SU-DHL-6 (cell line): ENCODE measurements at regions not wholly inside any gene's neighbourhood (a gene's known extent, or its start where the extent isn't known, plus 50 kb on each side); places are given as distances from the start of the nearest gene placed in this dataset.

Experiments
- H2AFZ ChIP-seq: fragments of 200-600 bp; sonication (generic); 2 replicates; pipeline ENCODE4 v1.6.1; 2014; ENCODE audit warnings: low read depth, mild to moderate bottlenecking, moderate library complexity, mixed read lengths, antibody characterized with exemption, low read length; ENCODE audit not compliant: severe bottlenecking
- H3F3A ChIP-seq: fragments of 200-600 bp; shearing (Covaris generic); 2 replicates; pipeline ENCODE4 v1.6.0; 2016; ENCODE audit warnings: antibody characterized with exemption, mild to moderate bottlenecking; ENCODE audit not compliant: insufficient read depth
- H3K27ac ChIP-seq: fragments of 200-600 bp; sonication (generic); 2 replicates; pipeline ENCODE4 v1.5.1; 2016; ENCODE audit warnings: low read depth, mild to moderate bottlenecking, low read length, moderate library complexity, mixed read lengths
- H3K27me3 ChIP-seq: fragments of 200-600 bp; sonication (generic), shearing (Covaris generic); 2 replicates; pipeline ENCODE4 v1.6.0; 2014; ENCODE audit warnings: mild to moderate bottlenecking, low read length
- H3K36me3 ChIP-seq: fragments of 200-600 bp; sonication (generic); 2 replicates; pipeline ENCODE4 v1.6.1; 2014; ENCODE audit warnings: mild to moderate bottlenecking, low read length, mixed read lengths
- H3K4me2 ChIP-seq: fragments of 300-600, 200-600 bp; shearing (Covaris generic), sonication (generic); 2 replicates; pipeline ENCODE4 v1.6.0; 2014; ENCODE audit warnings: low read length, low read depth, mild to moderate bottlenecking; ENCODE audit not compliant: poor library complexity, severe bottlenecking
- H3K4me3 ChIP-seq: fragments of 200-600 bp; sonication (generic); 2 replicates; pipeline ENCODE4 v1.5.1; 2014; ENCODE audit warnings: antibody characterized with exemption, low read length, mild to moderate bottlenecking, mixed read lengths; ENCODE audit not compliant: insufficient read depth, poor library complexity, severe bottlenecking
- H3K79me2 ChIP-seq: fragments of 200-600 bp; sonication (generic); 2 replicates; pipeline ENCODE4 v1.6.1; 2014; ENCODE audit warnings: mild to moderate bottlenecking, low read length, moderate library complexity; ENCODE audit not compliant: insufficient read depth
- H3K9ac ChIP-seq: fragments of 200-600 bp; sonication (generic); 2 replicates; pipeline ENCODE4 v1.7.0; 2014; ENCODE audit warnings: mild to moderate bottlenecking, low read length
- H3K9me2 ChIP-seq: fragments of 200-600 bp; sonication (generic); replicated peaks from 2 replicates; pipeline ENCODE4 v1.6.1; 2014; ENCODE audit warnings: low read length; ENCODE audit not compliant: insufficient read depth
- H3K9me3 ChIP-seq: fragments of 200-600 bp; sonication (generic); 2 replicates; pipeline ENCODE4 v1.6.1; 2014; ENCODE audit warnings: low read length, mixed read lengths; ENCODE audit not compliant: insufficient read depth
- H4K20me1 ChIP-seq: fragments of 200-600 bp; sonication (generic); 2 replicates; pipeline ENCODE4 v1.6.1; 2014; ENCODE audit warnings: low read depth, mild to moderate bottlenecking, antibody characterized with exemption, low read length, moderate library complexity, mixed read lengths
- CTCF ChIP-seq: fragments of 200-600 bp; sonication (generic); IDR thresholded peaks from one replicate; pipeline ENCODE4 v1.5.1; 2017; ENCODE audit warnings: antibody characterized with exemption, mild to moderate bottlenecking, low read length, moderate library complexity; ENCODE audit not compliant: insufficient read depth, poor library complexity, severe bottlenecking
- EZH2phosphoT487 ChIP-seq: fragments of 200-600 bp; sonication (generic), shearing (Covaris generic); conservative IDR thresholded peaks from 2 replicates; pipeline ENCODE4 v1.6.1; 2018; ENCODE audit warnings: mild to moderate bottlenecking, antibody characterized with exemption, low read length, moderate library complexity, mixed read lengths

GRCh38 chr18:29496152-29496680 is 1319.3 kb upstream of the CDH2 start:
- Histone ChIP-seq H3K27me3 (no peaks in the 10 kb centered on the region), H3K4me3 (no peak overlapping the region)
- TF ChIP-seq EZH2phosphoT487 (no peak), CTCF (no peak)

GRCh38 chr18:29494371-29494770 is 1317.4 kb upstream of the CDH2 start:
- no peaks in the 10 kb centered on the region; the same call in 1 of the 2 replicates for H3K36me3 ChIP-seq

More at GRCh38 chr18:29496152-29496680, 1319.3 kb upstream of the CDH2 start:
- Histone ChIP-seq H2AFZ (no peak overlapping the region), H3K4me2 (no peak overlapping the region), H3K27ac (no peak overlapping the region), H3K9me2 (no peaks in the 10 kb centered on the region), H4K20me1 (no peaks in the 10 kb centered on the region), H3K36me3 (no peaks in the 10 kb centered on the region; the same call in 1 of the 2 replicates), H3F3A (no peaks in the 10 kb centered on the region), H3K9me3 (no peaks in the 10 kb centered on the region), H3K79me2 (no peaks in the 10 kb centered on the region), H3K9ac (no peak overlapping the region)

GRCh38 chr18:29491907-29492306 is 1315.0 kb upstream of the CDH2 start:
- no peaks in the 10 kb centered on the region for H3K27me3 ChIP-seq
- H3K79me2 ChIP-seq, result no peaks in the 10 kb centered on the region
- no peak overlapping the region for H3K4me3 ChIP-seq
- no peak overlapping the region for H3K9ac ChIP-seq
- H3K9me2 ChIP-seq, result no peaks in the 10 kb centered on the region
- no peak overlapping the region for H3K27ac ChIP-seq
- no peaks in the 10 kb centered on the region for H4K20me1 ChIP-seq
- H3K4me2 ChIP-seq, result no peak overlapping the region
- no peak overlapping the region for H2AFZ ChIP-seq
- H3K9me3 ChIP-seq, result no peaks in the 10 kb centered on the region
- no peaks in the 10 kb centered on the region; the same call in 1 of the 2 replicates for H3K36me3 ChIP-seq
- no peaks in the 10 kb centered on the region for H3F3A ChIP-seq
- TF ChIP-seq EZH2phosphoT487 (no peak), CTCF (no peak)

More at GRCh38 chr18:29494371-29494770, 1317.4 kb upstream of the CDH2 start:
- H3K27me3 ChIP-seq, result no peaks in the 10 kb centered on the region
- H3K9me3 ChIP-seq, result no peaks in the 10 kb centered on the region
- no peaks in the 10 kb centered on the region for H3F3A ChIP-seq
- no peaks in the 10 kb centered on the region for H4K20me1 ChIP-seq
- no peaks in the 10 kb centered on the region for H3K79me2 ChIP-seq
- no peak overlapping the region for H3K27ac ChIP-seq
- no peak overlapping the region for H2AFZ ChIP-seq
- no peaks in the 10 kb centered on the region for H3K9me2 ChIP-seq
- no peak overlapping the region for H3K4me3 ChIP-seq
- no peak overlapping the region for H3K4me2 ChIP-seq
- TF ChIP-seq CTCF, result no peak
- TF ChIP-seq EZH2phosphoT487, result no peak
- no peak overlapping the region for H3K9ac ChIP-seq
